ENCODE measurements at regions not wholly inside any gene's neighbourhood (a gene's known extent, or its start where the extent isn't known, plus 50 kb on each side); places are given as distances from the start of the nearest gene placed in this dataset.
"Not testable (repeated sequence)": the region's sequence is repeated elsewhere in the genome, so short reads cannot be mapped to it uniquely, and the experiment has no call there.

DNA sequence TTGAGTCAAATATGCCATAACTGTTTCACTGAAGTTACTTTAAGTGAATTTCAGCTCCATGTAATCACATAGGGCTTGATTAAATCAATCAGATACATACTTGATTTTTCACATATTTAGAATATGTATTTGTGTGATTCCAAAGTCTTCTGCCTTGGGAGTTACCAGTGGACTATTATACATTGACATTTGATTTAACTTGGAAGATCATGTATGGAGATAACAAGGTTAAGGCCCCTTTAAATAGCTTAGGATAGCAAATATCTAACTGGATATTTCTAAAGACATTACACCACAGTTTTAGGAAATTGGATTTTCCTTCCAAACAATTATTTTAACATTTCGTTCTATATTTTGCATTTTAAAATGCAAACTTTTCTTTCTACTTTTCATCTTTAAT lies 405.0 kb downstream of the RAP2B start:
- H3K4me1 ChIP-seq: no peaks in the 10 kb centered on the region
- H3K9me3 ChIP-seq: peaks cover 23 to 31% of the 10 kb centered on the region in 2 donors
- no peaks in the 10 kb centered on the region for H3K27me3 ChIP-seq
- H3K4me3 ChIP-seq: no peak overlapping the region
- TF ChIP-seq POLR2A (IDR thresholded peaks at IDR 0.05) (no peak), POLR2AphosphoS5 (IDR thresholded peaks at IDR 0.05) (no peak)
- TF ChIP-seq, protein P1, sequence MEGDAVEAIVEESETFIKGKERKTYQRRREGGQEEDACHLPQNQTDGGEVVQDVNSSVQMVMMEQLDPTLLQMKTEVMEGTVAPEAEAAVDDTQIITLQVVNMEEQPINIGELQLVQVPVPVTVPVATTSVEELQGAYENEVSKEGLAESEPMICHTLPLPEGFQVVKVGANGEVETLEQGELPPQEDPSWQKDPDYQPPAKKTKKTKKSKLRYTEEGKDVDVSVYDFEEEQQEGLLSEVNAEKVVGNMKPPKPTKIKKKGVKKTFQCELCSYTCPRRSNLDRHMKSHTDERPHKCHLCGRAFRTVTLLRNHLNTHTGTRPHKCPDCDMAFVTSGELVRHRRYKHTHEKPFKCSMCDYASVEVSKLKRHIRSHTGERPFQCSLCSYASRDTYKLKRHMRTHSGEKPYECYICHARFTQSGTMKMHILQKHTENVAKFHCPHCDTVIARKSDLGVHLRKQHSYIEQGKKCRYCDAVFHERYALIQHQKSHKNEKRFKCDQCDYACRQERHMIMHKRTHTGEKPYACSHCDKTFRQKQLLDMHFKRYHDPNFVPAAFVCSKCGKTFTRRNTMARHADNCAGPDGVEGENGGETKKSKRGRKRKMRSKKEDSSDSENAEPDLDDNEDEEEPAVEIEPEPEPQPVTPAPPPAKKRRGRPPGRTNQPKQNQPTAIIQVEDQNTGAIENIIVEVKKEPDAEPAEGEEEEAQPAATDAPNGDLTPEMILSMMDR (IDR thresholded peaks at IDR 0.05): no peak
- no peaks in the 10 kb centered on the region for H3K36me3 ChIP-seq
- DNase-seq (ENCODE audit: low spot score in 2 of 2): no peak
- H3K27ac ChIP-seq: no peak overlapping the region
- intact Hi-C loops (cut with DNase I; ENCODE audit: low total_unique reads): loop anchor here (5.0 kb wide), 1 partner anchor 200 kb away; no protein-coding TSS in a partner anchor

DNA sequence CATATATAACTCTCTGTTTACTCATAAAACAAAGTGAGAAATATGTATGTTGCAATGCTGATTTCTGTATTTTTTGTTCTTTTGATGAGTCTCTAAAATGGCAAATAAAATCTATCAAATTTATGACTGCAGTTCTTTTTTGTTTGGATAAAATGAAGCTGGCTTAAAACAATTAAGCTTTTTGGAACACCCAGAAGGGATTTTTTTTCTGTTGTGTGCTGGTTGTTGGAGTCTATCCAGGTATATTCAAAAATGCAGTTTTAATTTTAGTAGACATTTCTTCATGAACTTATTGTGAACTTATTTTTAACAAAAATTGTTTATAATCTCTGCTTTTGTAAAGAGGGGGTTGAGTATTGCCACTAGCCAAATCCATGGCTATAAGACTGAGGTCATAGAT lies 405.5 kb downstream of the RAP2B start:
- DNase-seq (ENCODE audit: low spot score in 2 of 2): no peak
- H3K27me3 ChIP-seq: no peaks in the 10 kb centered on the region
- H3K27ac ChIP-seq: no peak overlapping the region
- TF ChIP-seq POLR2AphosphoS5 (IDR thresholded peaks at IDR 0.05) (no peak), POLR2A (IDR thresholded peaks at IDR 0.05) (no peak)
- TF ChIP-seq, protein P1 (IDR thresholded peaks at IDR 0.05): no peak
- intact Hi-C loops (cut with DNase I; ENCODE audit: low total_unique reads): loop anchor here (5.0 kb wide), 1 partner anchor 200 kb away; no protein-coding TSS in a partner anchor
- no peak overlapping the region for H3K4me3 ChIP-seq
- no peaks in the 10 kb centered on the region for H3K36me3 ChIP-seq
- H3K9me3 ChIP-seq: peaks cover 22 to 27% of the 10 kb centered on the region in 2 donors
- no peaks in the 10 kb centered on the region for H3K4me1 ChIP-seq

DNA sequence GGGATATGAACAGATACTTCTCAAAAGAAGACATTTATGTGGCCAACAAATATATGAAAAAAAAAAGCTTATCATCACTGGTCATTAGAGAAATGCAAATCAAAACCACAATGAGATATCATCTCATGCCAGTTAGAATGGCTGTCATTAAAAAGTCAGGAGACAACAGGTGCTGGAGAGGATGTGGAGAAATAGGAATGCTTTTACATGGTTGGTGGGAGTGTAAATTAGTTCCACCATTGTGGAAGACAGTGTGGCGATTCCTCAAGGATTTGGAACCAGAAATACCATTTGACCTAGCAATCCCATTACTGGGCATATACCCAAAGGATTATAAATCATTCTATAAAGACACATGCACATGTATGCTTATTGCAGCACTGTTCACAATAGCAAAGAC lies 408.5 kb downstream of the RAP2B start:
- H3K4me3 ChIP-seq; H3K36me3 ChIP-seq; H3K9me3 ChIP-seq; H3K27ac ChIP-seq; DNase-seq (ENCODE audit: low spot score in 2 of 2); H3K27me3 ChIP-seq; H3K4me1 ChIP-seq; intact Hi-C loops (cut with DNase I; ENCODE audit: low total_unique reads): not testable (repeated sequence)

DNA sequence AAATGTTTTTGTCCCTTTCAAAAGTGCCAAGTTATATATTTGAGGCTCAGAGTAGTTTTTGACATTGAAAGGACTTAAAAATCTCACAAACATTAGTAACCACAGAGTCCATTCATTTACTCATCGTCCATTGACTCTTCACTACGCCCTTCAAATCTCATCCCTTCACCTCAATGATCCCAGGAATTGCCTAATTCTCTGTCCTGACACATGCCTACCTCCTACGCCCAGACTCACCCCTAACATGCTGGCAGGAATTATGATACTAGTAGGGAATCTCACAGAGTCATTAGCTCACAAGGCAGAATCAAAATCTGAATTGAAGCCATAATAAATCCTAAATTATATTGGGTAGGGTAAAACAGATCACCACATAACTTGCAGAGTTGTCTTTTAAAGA lies 410.1 kb downstream of the RAP2B start:
- intact Hi-C loops (cut with DNase I; ENCODE audit: low total_unique reads): no loop called here
- TF ChIP-seq POLR2A (IDR thresholded peaks at IDR 0.05) (no peak), POLR2AphosphoS5 (IDR thresholded peaks at IDR 0.05) (no peak)
- TF ChIP-seq, protein P1 (IDR thresholded peaks at IDR 0.05): no peak
- Histone ChIP-seq H3K27ac (no peak overlapping the region), H3K4me3 (no peak overlapping the region), H3K36me3 (no peaks in the 10 kb centered on the region), H3K9me3 (no peaks in the 10 kb centered on the region), H3K27me3 (no peaks in the 10 kb centered on the region), H3K4me1 (no peaks in the 10 kb centered on the region)
- no peak for DNase-seq (ENCODE audit: low spot score in 2 of 2)

DNA sequence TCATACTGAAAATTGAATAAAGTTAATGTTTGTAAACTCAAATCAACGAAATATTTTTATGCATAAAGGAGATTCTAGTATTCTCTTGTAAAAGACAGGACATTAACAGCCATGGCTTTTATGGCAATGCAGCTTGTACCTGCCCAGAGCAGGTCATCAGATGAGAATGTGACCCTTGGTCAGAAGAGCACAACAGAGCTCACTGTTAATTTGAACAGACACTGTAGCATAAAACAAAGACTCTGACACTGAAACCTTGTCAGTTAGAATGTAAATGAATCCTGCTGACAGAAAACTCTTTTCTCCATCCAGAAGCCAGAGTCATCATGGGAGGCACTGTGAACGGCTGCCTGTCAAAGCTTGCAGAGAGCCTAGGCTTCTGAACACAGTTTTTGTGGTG lies 410.6 kb downstream of the RAP2B start:
- no peak for TF ChIP-seq POLR2AphosphoS5 (IDR thresholded peaks at IDR 0.05)
- TF ChIP-seq, protein P1 (IDR thresholded peaks at IDR 0.05): no peak
- no peak for TF ChIP-seq POLR2A (IDR thresholded peaks at IDR 0.05)
- Histone ChIP-seq H3K4me3 (no peak overlapping the region), H3K27me3 (no peaks in the 10 kb centered on the region), H3K36me3 (no peaks in the 10 kb centered on the region), H3K27ac (no peak overlapping the region), H3K9me3 (no peaks in the 10 kb centered on the region), H3K4me1 (no peaks in the 10 kb centered on the region)
- no peak for DNase-seq (ENCODE audit: low spot score in 2 of 2)
- intact Hi-C loops (cut with DNase I; ENCODE audit: low total_unique reads): no loop called here

DNA sequence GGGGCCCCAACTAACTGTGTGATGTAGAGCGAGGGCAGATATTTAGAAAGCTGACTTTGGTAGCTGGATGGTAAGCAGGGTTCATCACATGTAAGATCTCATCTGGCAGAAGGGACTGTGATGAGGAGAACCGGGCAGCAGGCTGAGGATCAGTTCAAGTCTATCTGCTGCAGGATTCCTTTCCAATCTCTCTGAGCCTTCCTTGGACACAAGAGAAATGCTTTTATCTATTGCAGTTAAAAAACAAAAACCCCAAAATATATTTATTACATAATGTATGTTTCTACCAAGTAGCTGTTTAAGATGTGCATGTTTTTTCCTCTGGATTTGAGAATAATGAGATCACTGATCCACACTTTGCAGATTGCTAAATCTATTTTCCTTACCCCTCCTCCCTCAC lies 411.5 kb downstream of the RAP2B start:
- intact Hi-C loops (cut with DNase I; ENCODE audit: low total_unique reads): no loop called here
- H3K27ac ChIP-seq: no peak overlapping the region
- H3K27me3 ChIP-seq: no peaks in the 10 kb centered on the region
- H3K36me3 ChIP-seq: no peaks in the 10 kb centered on the region
- DNase-seq (ENCODE audit: low spot score in 2 of 2): no peak
- no peaks in the 10 kb centered on the region for H3K4me1 ChIP-seq
- H3K9me3 ChIP-seq: no peaks in the 10 kb centered on the region
- TF ChIP-seq, protein P1 (IDR thresholded peaks at IDR 0.05): no peak
- TF ChIP-seq POLR2AphosphoS5 (IDR thresholded peaks at IDR 0.05): no peak
- no peak for TF ChIP-seq POLR2A (IDR thresholded peaks at IDR 0.05)
- no peak overlapping the region for H3K4me3 ChIP-seq

Data from breast epithelium (tissue), 4 donors.